GM19238 (cell line): ENCODE measurements at regions not wholly inside any gene's neighbourhood (a gene's known extent, or its start where the extent isn't known, plus 50 kb on each side); places are given as distances from the start of the nearest gene placed in this dataset.

Experiments used
- DNase-seq: peaks from one replicate; pipeline ENCODE4 v3.0.0; 2011; ENCODE audit warnings: low spot score; ENCODE audit not compliant: insufficient read length

DNA sequence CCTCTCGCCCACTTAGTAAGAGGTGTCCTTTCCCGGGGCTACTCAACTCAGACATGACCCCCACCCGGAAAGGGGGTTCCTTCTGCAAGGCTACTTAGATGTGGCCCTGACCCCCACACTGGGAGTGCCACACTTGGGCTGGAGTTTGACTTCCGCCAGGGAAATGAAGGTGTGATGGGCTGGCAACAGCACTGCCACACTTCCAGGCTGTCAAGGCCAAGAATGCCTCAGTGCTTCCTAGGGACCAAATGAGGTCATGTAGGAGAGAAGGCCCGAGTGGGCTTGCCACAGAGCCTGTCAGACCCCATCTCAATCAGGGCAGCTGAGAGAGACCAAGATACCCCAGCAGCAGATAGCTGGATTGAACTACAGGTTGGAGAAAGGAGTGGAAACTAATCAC lies 55.5 kb downstream of the DRD1 start:
- no peak for DNase-seq

- no peak for DNase-seq
Observed at GRCh38 chr5:175387144-175387543, 56.8 kb downstream of the DRD1 start.

GRCh38 chr5:175386526-175386925 lies 57.5 kb downstream of the DRD1 start:
- no peak for DNase-seq

GRCh38 chr5:175385691-175386362 lies 58.2 kb downstream of the DRD1 start:
- DNase-seq: no peak

DNA sequence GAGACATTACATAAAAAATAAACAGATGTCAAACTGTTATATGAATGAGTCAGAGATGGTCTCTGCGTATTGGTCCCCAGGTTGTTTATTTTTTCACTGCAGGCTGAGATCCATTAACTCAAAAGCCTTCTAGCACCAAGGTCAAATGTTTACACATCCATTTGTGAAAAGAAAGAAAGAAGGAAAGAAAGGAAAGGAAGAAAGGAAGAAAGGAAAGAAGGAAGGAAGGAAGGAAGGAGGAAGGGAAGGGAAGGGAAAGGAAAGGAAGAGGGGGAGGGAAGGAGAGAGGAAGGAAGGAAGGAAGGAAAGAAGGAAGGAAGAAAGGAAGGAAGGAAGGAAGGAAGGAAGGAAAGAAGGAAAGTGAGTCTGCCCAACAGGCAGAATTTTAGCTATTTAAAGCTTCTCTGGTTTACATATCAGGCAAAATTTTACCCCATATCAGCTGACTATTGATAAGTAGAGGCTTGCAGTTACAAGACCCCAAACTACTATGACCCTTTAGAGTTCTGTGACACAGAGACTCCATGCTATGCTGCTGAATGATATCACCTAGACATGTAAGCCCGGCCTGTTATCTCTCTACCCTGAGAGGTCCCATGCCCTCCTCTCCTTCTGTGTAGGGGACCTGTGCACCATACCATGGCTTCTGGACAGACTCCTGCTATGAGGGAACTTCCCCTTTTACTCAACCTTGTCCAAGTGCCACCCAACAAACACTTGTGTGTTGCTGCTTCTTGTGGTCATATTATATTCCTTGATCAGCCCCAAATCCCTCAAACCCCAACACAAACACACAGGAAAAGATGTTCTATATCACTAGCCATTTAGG lies 59.0 kb downstream of the DRD1 start:
- DNase-seq: no peak

- DNase-seq: no peak
Observed at GRCh38 chr5:175383350-175383749, 60.6 kb downstream of the DRD1 start.

GRCh38 chr5:175382171-175382570 lies 61.8 kb downstream of the DRD1 start:
- DNase-seq: no peak

GRCh38 chr5:175381130-175381529 lies 62.9 kb downstream of the DRD1 start:
- no peak for DNase-seq

GRCh38 chr5:175380701-175381100 lies 63.3 kb downstream of the DRD1 start:
- no peak for DNase-seq

DNA sequence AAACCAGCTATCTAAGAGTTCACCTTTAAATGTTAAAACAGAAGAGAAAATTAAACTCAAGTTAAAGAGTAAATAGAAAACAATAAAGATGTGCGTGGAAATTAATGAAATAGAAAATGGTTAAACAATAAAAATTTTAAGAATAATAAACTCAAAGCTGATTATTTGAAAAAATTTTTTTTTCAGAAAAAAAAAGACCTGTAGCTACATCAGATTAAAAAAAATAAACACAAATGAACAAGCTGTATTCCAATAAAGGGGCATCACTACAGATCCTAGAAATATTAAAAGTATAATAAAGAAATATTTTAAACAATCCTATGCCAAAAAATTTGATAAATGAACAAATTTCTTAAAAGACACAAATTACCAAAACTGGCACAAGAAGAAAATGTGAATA lies 64.1 kb downstream of the DRD1 start:
- DNase-seq: no peak

GRCh38 chr5:175378444-175379028 lies 65.4 kb downstream of the DRD1 start:
- DNase-seq: no peak

DNA sequence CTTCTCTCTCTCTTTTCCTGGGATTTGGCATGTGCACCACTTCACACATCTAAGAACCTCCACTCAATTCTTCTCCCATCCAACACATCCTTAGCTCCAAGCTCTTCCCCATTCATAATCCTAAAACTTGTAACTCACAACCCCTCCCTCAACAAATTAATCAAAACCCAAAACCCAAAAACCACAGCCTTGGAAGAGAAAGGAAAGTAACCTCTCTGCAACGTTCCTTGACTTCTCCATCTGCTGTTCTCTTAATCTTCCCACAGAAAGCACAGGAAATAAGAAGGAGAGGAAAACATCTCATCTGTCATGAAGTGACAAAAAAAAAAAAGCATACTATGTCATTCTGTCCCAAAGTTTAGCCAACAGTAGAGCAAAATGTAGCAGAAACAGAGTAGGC lies 66.2 kb downstream of the DRD1 start:
- no peak for DNase-seq

DNA sequence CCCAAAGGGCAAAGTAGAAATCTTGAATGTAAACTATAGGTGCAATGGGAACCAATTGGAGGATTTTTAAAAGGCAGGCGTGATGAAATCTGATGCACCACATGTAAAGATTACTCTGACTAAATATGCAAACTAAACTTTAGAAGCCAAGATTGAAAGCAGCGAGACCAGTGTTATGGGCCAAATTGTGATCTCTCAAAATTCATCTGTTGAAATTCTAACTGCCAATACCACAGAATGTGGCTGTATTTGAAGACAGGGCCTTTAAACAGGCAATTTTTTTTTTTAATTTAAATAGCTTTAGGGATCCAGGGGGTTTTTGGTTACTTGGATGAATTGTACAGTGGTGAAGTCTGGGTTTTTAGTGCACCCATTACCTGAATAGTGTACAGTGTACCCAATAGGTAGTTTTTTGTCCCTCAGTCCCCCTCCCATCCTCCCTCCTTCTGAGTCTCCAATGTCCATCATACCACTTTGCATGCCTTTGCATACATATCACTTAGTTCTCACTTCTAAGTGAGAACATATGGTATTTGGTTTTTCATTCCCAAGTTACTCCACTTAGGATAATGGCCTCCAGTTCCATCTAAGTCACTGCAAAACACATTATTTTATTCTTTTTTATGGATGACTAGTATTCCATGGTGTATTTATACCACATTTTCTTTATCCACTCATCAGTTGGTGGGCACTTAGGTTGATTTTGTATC lies 69.7 kb downstream of the DRD1 start:
- DNase-seq: no peak

DNA sequence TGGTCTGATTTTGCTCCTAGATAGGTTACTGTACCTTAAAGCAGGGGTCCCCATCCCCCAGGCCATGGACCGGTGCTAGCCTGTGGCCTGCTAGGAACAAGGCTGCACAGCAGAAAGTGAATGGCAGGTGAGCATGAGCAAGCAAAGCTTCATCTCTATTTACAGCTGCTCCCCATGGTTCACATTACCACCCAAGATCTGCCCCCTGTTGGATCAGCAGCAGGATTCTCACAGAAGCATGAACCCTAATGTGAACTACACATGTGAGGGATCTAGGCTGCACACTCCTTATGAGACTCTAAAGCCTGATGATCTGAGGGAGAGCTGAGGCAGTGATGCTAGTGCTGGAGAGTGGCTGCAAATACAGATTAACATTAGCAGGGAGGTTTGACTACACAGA lies 78.1 kb downstream of the DRD1 start:
- DNase-seq: no peak

DNA sequence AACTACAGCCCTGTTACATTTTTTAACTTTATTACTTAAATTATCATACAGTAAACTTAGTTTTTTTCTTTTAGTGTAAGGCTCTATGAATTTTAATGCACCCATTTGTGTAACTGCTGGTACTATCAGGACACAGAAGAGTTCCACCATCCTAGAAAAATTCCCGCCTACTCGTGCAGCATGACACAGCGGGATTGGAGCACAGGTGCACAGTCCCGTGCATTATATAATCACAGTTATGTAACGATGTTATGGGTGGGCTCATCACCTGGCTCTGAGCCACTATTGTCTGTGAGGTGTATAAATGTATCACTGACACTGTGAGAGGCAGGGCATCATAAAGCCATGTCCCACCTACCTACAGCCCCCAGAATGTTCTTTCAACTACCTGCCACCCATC lies 80.7 kb downstream of the DRD1 start:
- no peak for DNase-seq

DNA sequence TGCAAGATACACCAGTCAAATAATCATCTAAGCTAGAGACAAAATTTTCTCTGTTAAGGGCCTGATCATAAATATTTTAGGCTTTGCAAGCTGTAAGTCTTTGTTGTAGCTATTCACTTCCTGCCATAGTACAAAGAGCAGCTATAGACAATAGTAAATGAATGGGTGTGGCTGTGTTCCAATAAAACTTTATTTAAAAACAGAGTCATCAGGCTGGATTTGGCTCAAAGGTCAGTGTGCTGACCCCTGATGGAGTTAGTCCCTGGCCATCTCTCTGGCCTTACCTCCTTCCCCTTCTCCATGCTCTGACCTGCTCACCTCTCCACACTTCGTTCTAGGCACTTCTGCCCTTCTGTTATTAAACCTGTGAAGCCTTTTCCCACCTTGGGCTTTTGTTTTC lies 86.0 kb downstream of the DRD1 start:
- no peak for DNase-seq

- DNase-seq: no peak
Observed at GRCh38 chr5:175356428-175356827, 87.6 kb downstream of the DRD1 start.

DNA sequence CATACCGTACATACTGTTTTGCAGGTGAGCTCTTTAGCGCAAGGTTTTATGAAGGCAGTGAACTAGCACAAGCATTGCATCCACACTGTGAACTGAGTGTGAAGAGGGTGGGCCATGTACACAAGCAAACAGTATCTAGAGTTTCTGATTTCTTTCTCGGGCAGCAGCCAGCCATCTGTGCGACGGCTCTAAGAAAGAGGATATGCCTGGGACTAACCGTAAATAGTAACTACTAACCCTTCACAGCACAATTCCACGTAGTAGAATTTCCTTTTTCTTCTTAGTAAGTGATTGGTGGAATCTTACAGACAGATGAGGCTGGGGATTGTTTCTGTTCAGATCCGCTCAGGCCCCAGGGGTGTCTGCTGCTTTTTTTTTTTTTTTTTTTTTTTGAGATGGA lies 89.0 kb downstream of the DRD1 start:
- no peak for DNase-seq

DNA sequence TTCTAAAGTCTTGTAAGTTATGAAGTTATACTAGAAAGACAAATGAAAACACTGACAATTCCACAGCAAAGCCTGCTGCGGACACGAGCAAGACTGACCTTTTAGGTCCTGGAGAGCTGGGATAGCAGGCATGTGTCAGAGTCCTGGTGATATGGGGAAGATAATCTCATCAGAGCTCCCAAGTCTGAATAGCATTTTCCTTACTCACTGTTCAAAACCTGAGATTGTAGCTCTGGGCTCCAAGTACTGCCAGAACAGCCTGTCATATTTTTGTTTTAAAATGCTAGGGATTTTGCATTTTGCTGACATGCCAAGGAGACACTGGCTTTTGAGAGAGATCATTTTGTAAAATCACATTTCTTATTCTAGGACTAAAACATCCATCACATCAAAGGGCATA lies 90.1 kb downstream of the DRD1 start:
- DNase-seq: no peak

GRCh38 chr5:175351897-175352590 lies 91.9 kb downstream of the DRD1 start:
- DNase-seq: no peak

DNA sequence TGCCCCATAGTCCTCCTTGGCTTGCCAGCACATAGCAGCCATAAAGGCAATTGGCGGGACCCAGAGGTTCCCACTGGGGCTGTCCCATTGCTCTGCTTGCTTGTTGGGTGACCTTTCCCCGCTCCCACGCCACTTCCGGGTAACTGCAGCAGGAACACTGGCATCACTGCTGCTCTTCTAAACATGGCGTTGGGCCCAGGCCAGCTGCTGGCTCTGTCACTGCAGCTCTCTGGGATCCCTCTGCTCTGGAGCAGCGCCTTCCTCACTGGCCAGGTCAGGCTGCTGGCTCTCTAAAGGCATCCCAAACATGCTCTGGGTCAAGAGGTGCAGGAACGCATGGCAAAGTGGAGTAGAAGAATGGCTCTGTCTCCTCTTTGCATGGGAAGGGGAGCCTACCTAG lies 92.9 kb downstream of the DRD1 start:
- no peak for DNase-seq
